NCI-H2107 treated with DMSO at 0.1 percent for 48 hours (cell line): ENCODE measurements at regions not wholly inside any gene's neighbourhood (a gene's known extent, or its start where the extent isn't known, plus 50 kb on each side); places are given as distances from the start of the nearest gene placed in this dataset.
"Not testable (repeated sequence)": the region's sequence is repeated elsewhere in the genome, so short reads cannot be mapped to it uniquely, and the experiment has no call there.

Source experiments
- DNase-seq: peaks from one replicate; lab custom pipeline; 2025; ENCODE audit not compliant: unreplicated experiment; lab: John Stamatoyannopoulos, UW

DNA sequence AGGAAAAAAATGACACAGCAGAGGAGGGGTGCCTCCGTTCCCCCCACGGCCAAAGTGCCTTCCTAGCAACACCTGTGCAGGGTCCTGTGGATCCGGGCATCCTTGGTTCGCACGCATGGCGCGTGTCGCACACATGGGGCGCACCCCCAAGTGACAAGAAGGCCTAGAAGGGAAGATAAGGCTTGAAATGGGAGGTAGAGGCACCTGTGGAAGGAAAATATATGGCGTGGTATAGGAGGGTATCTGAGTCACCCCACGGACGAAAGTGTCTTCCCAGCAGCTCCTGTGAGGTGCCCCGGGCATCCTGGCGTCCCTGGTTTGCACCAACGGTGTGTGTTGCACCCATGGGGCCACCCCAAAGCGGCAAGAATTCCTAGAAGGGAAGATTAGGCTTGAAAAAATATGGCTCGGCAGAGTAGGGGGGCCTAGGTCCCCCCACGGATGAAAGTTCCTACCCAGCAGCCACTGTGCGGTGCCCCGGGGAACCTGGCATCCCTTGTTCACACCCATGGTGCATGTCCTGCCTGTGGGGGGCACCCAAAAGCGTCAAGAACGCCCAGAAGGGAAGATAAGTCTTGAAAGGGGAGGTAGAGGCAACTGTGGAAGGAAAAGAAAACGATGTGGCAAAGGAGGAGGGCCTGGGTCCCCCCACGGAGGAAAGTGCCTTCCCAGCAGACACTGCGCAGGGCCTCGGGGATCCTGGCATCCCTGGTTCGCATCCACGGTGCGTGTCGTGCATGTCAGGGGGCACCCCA is 280.0 kb downstream of the ALG10 start:
- DNase-seq, result no peak

DNA sequence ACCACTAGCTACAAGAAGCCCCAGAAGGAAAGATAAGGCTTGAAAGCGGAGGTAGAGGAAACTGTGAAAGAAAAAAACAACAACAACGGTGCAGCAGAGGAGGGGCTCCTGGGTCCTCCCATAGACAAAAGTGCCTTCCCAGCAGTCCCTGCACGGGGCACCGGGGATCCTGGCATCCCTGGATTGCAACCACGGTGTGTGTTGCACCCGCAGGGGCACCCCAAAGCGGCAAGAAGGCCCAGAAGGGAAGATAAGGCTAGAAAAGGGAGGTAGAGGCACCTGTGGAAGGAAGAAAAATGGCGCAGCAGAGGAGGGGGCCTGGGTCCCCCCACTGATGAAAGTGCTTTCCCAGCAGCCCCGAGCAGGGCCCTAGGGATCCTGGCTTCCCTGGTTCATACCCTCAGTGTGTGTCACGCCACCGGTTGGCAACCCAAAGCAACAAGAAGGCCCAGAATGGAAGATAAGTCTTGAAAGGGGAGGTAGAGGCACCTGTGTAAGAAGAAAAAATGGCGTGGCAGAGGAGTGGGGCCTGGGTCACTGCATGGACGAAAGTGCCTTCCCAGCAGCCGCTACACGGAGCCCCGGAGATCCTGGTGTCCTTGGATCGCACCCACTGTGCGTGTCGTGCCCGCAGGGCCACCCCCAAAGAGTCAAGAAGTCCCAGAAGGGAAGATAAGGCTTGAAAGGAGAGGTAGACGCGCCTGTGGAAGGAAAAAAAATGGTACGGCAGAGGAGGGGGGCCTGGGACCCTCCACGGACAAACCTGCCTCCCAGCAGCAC is 281.0 kb downstream of the ALG10 start:
- DNase-seq, result no peak

DNA sequence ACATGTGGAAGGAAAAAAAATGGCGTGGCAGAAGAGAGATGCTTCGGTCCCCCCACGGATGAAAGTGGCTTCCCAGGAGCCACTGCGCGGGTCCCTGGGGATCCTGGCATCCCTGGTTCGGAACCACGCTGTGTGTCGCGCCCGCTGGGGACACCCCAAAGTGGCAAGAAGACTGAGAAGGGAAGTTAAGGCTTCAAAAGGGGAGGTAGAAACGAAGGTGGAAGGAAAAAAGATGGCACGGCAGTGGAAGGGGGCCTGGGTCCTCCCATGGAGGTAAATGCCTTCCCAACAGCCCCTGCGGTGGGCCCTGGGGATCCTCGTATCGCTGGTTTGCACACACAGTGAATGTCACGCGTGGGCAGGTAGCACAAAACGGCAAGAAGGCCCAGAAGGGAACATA is 281.7 kb downstream of the ALG10 start:
- no peak for DNase-seq

DNA sequence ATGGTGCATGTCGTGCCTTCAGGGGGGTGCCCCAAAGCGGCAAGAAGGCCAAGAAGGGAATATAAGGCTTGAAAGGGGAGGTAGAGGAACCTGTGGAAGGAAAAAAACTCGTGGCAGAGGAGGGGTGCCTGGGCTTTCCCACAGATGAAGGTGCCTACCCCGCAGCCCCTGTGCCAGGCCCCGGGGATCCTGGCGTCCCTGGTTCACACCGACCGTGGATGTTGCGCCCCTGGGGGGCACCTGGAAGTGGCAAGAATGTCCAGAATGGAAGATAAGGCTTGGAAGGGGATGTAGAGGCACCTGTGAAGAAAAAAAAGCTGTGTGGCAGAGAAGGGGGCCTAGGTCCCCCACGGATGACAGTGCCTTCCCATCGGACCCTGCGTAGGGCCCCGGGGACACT is 282.2 kb downstream of the ALG10 start:
- no peak for DNase-seq

DNA sequence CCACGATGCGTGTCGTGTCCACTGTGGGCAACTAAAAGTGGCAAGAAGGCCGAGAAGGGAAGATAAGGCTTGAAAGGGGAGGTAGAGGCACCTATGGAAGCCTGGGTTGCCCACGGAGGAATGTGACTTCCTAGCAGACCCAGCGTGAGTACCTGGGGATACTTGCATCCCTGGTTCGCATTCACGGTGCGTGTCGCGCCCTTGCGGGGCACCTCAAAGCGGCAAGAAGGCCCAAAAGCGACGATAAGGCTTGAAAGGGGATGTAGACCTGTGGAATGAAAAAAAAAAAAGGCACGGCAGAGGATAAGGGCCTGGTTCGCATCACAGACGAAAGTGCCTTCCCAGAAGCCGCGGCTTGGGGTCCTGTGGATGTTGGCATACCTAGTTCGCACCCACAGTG is 282.9 kb downstream of the ALG10 start:
- DNase-seq, result no peak

DNA sequence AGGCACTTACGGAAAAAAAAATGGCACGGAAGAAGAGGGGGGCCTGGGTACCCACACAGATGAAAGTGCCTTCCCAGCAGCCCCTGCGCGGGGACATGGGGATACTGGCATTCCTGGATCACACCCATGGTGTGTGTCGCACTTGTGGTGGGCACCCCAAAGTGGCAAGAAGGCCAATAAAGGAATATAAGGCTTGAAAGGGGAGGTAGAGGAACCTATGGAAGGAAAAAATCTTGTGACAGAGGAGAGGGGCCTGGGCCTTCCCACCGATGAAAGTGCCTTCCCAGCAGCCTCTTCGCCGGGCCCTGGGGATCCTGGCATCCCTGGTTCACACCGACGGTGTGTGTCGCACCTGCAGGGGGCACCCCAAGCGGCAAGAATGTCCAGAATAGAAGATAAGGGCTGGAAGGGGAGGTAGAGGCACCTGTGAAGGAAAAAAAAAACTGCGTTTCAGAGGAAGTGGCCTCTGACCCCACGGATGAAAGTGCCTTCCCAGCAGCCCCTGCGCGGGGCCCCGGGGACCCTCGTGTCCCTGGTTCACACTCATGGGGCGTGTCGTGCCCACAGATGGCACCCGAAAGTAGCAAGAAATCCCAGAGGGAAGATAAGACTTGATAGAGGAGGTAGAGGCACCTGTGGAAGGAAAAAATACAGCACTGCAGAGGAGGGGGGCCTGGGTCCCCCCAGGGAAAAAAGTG is 284.0 kb downstream of the ALG10 start:
- DNase-seq, result no peak

DNA sequence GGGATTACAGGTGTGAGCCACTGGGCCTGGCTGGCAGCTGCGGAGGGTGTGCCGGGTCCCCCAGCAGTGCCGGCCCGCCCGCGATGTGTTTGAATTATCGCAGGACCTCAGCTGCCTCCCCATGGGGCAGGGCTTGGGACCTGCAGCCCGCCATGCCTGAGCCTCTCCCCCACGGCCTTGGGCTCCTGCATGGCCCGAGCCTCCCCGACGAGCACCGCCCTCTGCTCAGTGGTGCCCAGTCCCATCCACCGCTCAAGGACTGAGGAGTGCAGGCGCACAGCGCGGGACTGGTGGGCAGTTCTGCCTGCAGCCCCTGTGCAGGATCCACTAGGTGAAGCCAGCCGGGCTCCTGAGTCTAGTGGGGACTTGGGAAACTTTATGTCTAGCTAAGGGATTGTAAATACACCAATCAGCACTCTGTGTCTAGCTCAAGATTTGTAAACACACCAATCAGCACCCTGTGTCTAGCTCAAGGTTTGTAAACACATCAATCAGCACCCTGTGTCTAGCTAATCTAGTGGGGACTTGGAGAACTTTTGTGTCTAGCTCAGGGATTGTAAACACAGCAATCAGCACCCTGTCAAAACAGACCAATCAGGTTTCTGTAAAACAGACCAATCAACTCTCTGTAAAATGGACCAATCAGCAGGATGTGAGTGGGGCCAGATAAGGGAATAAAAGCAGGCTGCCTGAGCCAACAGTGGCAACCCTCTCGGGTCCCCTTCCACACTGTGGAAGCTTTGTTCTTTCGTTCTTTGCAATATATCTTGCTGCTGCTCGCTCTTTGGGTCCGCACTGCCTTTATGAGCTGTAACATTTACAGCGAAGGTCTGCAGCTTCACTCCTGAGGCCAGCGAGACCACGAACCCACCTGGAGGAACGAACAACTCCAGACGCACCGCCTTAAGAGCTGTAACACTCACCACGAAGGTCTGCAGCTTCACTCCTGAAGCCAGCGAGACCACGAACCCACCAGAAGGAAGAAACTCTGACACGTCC is 287.8 kb downstream of the ALG10 start:
- DNase-seq, result not testable (repeated sequence)

DNA sequence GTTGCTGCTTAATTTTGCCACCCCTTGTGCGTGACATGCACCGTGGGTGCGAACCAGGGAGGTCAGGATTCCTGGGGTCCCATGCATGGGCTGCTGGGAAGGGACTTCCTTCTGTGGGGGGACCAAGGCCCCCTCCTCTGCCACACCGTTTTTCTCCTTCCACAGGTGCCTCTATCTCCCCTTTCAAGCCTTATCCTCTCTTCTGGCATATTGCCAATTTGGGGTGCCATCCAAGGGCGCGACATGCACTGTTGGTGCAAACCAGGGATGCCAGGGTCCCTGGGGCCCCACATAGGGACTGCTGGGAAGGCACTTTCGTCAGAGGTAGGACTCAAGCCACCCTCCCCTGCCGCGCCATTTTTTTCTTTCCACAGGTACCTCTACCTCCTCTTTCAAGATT is 289.0 kb downstream of the ALG10 start:
- no peak for DNase-seq

DNA sequence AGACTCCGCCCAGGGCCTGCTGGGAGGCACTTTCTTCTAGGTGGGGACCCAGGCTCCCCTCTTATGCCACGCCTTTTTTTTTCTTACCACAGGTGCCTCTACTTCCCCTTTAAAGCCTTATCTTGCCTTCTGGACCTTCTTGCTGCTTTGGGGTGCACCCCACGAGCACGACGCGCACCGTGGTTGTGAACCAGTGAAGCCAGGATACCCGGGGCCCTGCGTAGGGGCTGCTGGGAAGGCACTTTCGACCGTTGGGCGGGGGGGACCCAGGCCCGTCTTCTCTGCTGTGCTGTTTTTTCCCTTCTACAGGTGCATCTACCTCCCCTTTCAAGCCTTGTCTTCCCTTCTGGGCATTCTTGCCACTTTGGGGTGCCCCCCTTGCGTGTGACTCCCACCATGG is 305.4 kb downstream of the ALG10 start:
- no peak for DNase-seq

DNA sequence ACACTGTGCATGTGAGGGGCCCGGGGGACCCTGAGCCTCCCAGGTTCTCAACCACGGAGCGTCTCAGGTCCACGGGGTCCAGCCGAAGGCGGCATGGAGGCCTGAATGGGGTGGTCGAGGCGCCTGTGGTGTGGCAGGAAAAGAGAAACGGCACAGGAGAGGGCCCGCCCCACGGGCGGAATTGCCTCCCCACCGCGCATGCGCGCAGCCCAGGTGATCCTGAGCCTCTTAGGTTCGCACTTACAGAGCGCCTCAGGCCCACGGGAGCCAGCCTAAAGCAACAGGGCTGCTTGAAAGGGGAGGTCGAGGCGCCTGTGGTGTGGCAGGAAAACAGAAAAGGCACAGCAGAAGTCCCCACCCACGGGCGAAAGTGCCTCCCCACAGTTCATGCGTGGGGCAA is 311.0 kb downstream of the ALG10 start:
- DNase-seq, result no peak

DNA sequence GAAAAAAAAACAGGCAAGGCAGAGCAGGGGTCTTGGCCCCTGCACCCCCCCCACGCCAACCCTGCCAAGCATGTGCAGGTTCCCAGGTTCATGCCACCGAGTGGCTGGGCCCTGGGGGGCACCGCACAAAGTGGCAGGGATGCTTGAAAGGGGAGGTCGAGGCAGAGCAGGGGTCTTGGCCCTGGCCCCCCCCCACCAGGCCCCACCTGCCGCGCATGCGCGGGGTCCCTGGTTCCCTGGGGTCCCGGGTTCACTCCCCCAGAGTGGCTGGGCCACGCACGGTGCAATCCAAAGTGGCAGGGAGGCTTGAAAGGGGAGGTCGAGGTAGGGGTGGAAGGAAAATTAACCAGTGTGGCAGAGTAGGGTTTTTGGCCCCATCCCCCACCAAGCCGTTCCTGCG is 312.2 kb downstream of the ALG10 start:
- no peak for DNase-seq

DNA sequence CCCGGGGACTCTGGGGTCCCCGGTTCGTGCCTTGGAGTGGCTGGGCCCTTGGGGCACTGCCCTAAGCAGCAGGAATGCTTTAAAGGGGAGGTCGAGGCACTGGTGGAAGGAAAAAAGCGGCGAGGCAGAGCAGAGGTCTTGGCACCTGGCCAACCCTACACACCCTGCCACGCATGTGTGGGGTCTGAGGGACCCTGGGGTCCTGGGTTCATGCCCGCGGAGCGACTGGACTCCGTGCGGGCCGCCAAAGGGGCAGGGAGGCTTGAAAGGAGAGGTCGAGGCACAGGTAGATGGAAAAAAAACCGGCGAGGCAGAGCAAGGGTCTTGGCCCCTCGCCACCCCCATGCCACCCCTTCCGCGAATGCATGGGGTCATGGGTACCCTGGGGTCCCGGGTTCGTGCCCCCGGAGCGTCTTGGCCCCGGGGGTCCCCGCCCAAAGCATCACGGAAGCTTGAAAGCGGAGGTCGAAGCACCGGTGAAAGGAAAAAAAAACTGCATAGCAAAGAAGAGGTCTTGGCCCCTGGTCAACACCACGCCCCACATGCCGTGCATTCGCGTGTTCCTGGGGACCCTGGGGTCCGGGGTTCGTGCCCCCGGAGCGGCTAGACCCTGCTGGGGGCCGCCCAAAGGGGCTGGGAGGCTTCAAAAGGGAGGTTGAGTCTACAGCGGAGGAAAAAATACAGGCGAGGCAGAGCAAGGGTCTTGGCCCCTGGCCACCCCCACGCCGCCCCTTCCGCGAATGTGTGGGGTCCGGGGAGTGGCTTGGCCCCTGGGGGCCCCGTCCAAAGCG is 312.9 kb downstream of the ALG10 start:
- DNase-seq, result no peak

DNA sequence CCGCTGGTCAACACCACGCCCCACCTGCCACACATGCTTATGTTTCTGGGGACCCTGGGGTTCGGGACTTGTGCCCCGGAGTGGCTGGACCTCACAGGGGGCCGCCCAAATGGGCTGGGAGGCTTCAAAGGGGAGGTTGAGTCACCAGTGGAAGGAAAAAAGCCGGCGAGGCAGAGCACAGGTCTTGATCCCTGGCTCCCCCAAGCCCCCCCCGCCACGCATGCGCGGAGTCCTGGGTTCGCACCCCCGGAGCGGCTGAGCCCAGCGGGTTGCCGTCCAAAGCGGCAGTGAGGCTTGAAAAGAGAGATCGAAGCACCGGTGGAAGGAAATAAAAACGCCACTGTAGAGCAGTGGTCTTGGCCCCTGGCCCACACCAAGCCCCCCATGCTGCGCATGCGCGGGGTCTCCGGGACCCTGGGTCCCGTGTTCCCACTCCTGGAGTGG is 313.5 kb downstream of the ALG10 start:
- DNase-seq, result no peak

DNA sequence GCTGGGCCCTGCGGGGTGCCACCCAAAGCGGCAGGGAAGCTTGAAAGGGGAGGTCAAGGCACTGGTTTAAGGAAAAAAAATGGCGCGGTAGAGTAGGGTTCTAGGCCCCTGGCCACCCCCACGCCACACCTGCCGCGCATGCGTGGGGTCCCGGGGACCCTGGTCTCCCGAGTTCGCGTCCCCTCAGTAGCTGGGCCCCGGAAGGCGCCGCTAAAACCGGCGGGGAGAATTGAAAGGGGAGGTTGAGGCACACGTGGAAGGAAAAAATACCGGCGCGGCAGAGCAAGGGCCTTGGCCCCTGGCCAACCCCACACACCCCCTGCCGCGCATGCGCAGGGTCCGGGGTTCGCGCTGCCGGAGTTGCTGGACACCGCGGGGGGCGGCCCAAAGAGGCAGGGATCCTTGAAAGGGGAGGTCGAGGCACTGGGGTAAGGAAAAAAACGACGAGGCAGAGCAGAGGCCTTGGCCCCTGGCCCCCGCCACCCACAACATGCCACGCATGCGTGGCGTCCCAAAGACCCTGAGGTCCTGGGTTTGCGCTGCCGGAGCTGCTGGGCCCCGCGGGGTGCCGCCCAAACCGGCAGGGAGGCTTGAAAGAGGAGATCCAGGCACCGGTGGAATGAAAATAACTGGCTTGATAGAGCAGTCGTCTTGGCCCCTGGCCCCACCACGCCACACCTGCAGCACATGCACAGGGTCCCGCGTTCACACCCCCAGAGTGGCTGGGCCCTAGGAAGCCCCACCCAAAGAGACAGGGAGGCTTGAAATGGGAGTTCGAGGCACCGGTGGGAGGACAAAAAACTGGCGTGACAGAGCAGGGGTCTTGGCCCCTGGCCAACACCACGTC is 314.5 kb downstream of the ALG10 start:
- DNase-seq, result no peak

DNA sequence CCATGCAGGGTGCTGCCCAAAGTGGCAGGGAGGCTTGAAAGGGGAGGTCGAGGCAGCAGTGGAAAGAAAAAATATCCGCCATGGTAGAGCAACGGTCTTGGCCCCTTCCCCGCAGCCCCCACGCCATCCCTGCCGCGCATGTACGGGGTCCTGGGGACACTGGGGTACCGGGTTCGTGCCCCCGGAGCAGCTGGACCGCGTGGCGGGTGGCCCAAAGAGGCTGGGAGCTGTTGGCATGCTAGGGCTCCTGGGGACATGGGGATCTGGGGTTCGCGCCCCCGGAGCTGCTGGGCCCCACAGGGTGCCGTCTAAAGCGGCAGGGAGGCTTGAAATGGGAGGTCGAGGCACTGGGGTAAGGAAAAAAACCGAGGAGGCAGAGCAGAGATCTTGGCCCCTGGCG is 316.5 kb downstream of the ALG10 start:
- DNase-seq, result no peak

DNA sequence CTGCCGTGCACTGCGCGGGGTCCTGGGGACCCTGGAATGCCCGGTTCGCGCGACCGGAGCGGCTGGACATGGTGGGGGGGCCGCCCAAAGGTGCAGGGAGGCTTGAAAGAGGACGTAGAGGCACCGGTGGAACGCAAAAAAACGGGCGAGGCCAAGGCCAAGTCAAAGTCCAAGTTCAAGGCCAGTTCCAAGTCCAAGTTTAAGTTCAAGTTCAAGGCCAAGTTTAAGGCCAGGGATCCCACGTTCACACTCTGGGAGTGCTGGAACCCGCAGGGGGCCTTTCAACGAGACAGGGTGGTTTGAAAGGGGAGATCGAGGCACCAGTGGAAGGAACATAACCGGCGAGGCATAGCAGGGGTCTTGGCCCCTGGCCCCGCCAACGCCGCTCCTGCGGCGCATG is 317.6 kb downstream of the ALG10 start:
- DNase-seq, result no peak

DNA sequence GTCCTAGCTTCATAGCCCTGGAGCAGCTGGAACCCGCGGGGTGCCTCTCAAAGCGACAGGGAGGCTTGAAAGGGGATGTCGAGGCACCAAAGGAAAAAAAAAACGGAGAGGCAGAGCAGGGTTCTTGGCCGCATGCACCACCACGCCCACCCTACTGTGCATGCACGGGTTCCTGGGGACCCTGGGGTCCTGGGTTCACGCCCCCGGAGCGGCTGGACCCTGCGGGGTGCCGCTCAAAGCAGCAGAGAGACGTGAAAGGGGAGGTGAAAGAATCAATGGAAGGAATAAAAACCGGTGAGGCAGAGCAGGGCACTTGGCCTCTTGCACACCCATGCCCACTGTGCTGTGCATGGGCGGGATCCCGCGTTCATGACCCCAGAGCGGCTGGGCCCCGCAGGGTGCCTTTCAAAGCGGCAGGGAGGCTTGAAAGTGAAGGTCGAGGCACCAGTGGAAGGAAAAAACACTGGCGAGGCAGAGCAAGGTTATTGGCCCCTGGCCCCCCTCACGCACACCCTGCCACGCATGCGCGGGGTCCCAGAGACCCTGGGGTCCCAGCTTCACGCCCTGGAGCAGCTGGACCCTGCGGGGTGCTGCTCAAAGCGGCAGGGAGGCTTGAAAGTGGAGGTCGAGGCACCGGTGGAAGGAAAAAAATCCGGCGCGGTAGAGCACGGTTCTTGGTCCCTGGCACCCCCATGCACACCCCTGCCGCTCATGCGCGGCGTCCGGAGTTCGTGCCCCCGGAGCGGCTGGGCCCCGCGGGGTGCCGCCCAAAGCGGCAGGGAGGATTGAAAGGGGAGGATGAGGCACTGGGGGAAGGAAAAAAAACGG is 318.5 kb downstream of the ALG10 start:
- DNase-seq, result no peak

DNA sequence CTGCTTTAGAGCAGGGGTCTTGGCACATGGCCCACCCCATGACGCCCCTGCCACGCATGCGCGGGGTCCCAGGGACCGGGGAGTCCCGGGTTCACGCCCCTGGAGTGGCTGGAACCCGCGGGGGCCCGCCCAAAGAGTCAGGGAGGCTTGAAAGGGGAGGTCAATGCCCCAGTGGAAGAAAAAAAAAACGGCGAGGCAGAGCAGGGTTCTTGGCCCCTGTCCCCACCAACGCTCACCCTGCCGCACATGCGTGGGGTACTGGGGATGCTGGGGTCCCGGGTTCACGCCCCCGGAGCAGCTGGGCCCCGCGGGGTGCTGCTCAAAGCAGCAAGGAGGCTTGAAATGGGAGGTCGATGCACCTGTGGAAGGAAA is 319.1 kb downstream of the ALG10 start:
- no peak for DNase-seq
